Kidney epithelial cell (primary cell): ENCODE measurements at regions not wholly inside any gene's neighbourhood (a gene's known extent, or its start where the extent isn't known, plus 50 kb on each side); places are given as distances from the start of the nearest gene placed in this dataset.

Experiments used
- DNase-seq: peaks from one replicate; pipeline ENCODE4 v3.0.0-alpha.2; 2010; ENCODE audit warnings: low read depth
- H3K27me3 ChIP-seq: 2 replicates; pipeline ENCODE4 v1.6.0; 2011; ENCODE audit warnings: low read length; ENCODE audit not compliant: control insufficient read depth, insufficient read depth
- H3K36me3 ChIP-seq: 2 replicates; pipeline ENCODE4 v1.5.1; 2011; ENCODE audit warnings: low read length; ENCODE audit not compliant: control insufficient read depth, insufficient read depth
- H3K4me3 ChIP-seq: 2 replicates; pipeline ENCODE4 v1.5.1; 2011; ENCODE audit warnings: low read depth, mild to moderate bottlenecking, control low read depth, low read length
- CTCF ChIP-seq: IDR thresholded peaks from 2 replicates; pipeline ENCODE4 v1.5.1; 2011; ENCODE audit warnings: mild to moderate bottlenecking, moderate library complexity, low read length, control low read depth, inconsistent platforms; ENCODE audit not compliant: insufficient read depth, poor library complexity, severe bottlenecking

GRCh38 chr14:65928995-65929394 is 516.5 kb downstream of the FUT8 start:
- H3K27me3 ChIP-seq: peaks cover 5% of the 10 kb centered on the region
- no peak for TF ChIP-seq CTCF
- H3K4me3 ChIP-seq: no peak overlapping the region
- DNase-seq: no peak
- no peaks in the 10 kb centered on the region for H3K36me3 ChIP-seq

- DNase-seq: no peak
- Histone ChIP-seq H3K27me3 (peaks cover 5% of the 10 kb centered on the region), H3K36me3 (no peaks in the 10 kb centered on the region), H3K4me3 (no peak overlapping the region)
- no peak for TF ChIP-seq CTCF
Measured at GRCh38 chr14:65933400-65934069, 521.0 kb downstream of the FUT8 start.

GRCh38 chr14:65934070-65934435 is 521.5 kb downstream of the FUT8 start:
- H3K27me3 ChIP-seq: peaks cover 3% of the 10 kb centered on the region
- no peak for TF ChIP-seq CTCF
- no peak for DNase-seq
- no peak overlapping the region for H3K4me3 ChIP-seq
- no peaks in the 10 kb centered on the region for H3K36me3 ChIP-seq

GRCh38 chr14:65936342-65936975 is 523.9 kb downstream of the FUT8 start:
- no peak for DNase-seq
- no peak for TF ChIP-seq CTCF

GRCh38 chr14:65937079-65937959 is 524.8 kb downstream of the FUT8 start:
- Histone ChIP-seq H3K27me3 (no peaks in the 10 kb centered on the region), H3K4me3 (no peak overlapping the region), H3K36me3 (no peaks in the 10 kb centered on the region)
- no peak for TF ChIP-seq CTCF
- DNase-seq: no peak

More at GRCh38 chr14:65936342-65936975, 523.9 kb downstream of the FUT8 start:
- Histone ChIP-seq H3K4me3 (no peak overlapping the region), H3K27me3 (no peaks in the 10 kb centered on the region), H3K36me3 (no peaks in the 10 kb centered on the region)
